ENCODE measurements at regions not wholly inside any gene's neighbourhood (a gene's known extent, or its start where the extent isn't known, plus 50 kb on each side); places are given as distances from the start of the nearest gene placed in this dataset.
"Not testable (repeated sequence)": the region's sequence is repeated elsewhere in the genome, so short reads cannot be mapped to it uniquely, and the experiment has no call there.

GRCh38 chr10:65670087-65670486, 1255.7 kb upstream of the LRRTM3 start:
- DNase-seq (ENCODE audit: insufficient read length, low spot score) (no peak), FAIRE-seq (no peak)
- TF ChIP-seq CTCF (IDR thresholded peaks at IDR 0.05; ENCODE audit: insufficient read depth, missing control alignments) = no peak

GRCh38 chr10:65670596-65670995, 1255.2 kb upstream of the LRRTM3 start:
- not testable (repeated sequence) for DNase-seq (ENCODE audit: insufficient read length, low spot score); FAIRE-seq

- DNase-seq (ENCODE audit: insufficient read length, low spot score) (no peak), FAIRE-seq (no peak)
- TF ChIP-seq CTCF (IDR thresholded peaks at IDR 0.05; ENCODE audit: insufficient read depth, missing control alignments) = no peak
Observed at GRCh38 chr10:65675236-65675635, 1250.6 kb upstream of the LRRTM3 start.

- DNase-seq (ENCODE audit: insufficient read length, low spot score) = no peak
- TF ChIP-seq CTCF (IDR thresholded peaks at IDR 0.05; ENCODE audit: insufficient read depth, missing control alignments) = no peak
- no peak for FAIRE-seq
Observed at GRCh38 chr10:65684896-65685295, 1240.9 kb upstream of the LRRTM3 start.

- no peak for FAIRE-seq
Observed at GRCh38 chr10:65701168-65701776, 1224.6 kb upstream of the LRRTM3 start.

GRCh38 chr10:65708057-65708456, 1217.8 kb upstream of the LRRTM3 start:
- no peak for TF ChIP-seq CTCF (IDR thresholded peaks at IDR 0.05; ENCODE audit: insufficient read depth, missing control alignments)
- FAIRE-seq = no peak

More at GRCh38 chr10:65701168-65701776, 1224.6 kb upstream of the LRRTM3 start:
- TF ChIP-seq CTCF (IDR thresholded peaks at IDR 0.05; ENCODE audit: insufficient read depth, missing control alignments) = no peak
- no peak for DNase-seq (ENCODE audit: insufficient read length, low spot score)

GRCh38 chr10:65710306-65710705, 1215.5 kb upstream of the LRRTM3 start:
- no peak for DNase-seq (ENCODE audit: insufficient read length, low spot score)
- FAIRE-seq = no peak
- TF ChIP-seq CTCF (IDR thresholded peaks at IDR 0.05; ENCODE audit: insufficient read depth, missing control alignments) = no peak

More at GRCh38 chr10:65708057-65708456, 1217.8 kb upstream of the LRRTM3 start:
- DNase-seq (ENCODE audit: insufficient read length, low spot score) = no peak

- TF ChIP-seq CTCF (IDR thresholded peaks at IDR 0.05; ENCODE audit: insufficient read depth, missing control alignments) = no peak
- FAIRE-seq = no peak
- no peak for DNase-seq (ENCODE audit: insufficient read length, low spot score)
Observed at GRCh38 chr10:65719790-65720189, 1206.0 kb upstream of the LRRTM3 start.

Data from D721Med (cell line).